SK-N-SH treated with all-trans-retinoic acid at 6 μM for 48 hours (cell line): ENCODE measurements at regions not wholly inside any gene's neighbourhood (a gene's known extent, or its start where the extent isn't known, plus 50 kb on each side); places are given as distances from the start of the nearest gene placed in this dataset.

Source experiments
- ATAC-seq: fragments of 200-7000 bp; cut with Tn5 transposase; 3 replicates; pipeline ENCODE4 v1.9.1; 2020; ENCODE audit warnings: mild to moderate bottlenecking, moderate library complexity
- ARNTL ChIP-seq: fragments of 450-650 bp; formaldehyde crosslinking; IDR thresholded peaks from 2 replicates; pipeline ENCODE4 v1.5.0; 2020; ENCODE audit warnings: low read depth, mild to moderate bottlenecking, moderate library complexity, borderline replicate concordance
- BACH2 ChIP-seq: fragments of 250-450 bp; sonication (Bioruptor Pico); IDR thresholded peaks from 2 replicates; pipeline ENCODE4 v1.9.0; 2021; ENCODE audit warnings: mild to moderate bottlenecking, borderline replicate concordance
- CREB5 ChIP-seq: fragments of 250-450 bp; sonication (Bioruptor Pico); IDR thresholded peaks from 2 replicates; pipeline ENCODE4 v1.5.1; 2020; ENCODE audit warnings: low read depth, mild to moderate bottlenecking, moderate library complexity
- CSDC2 ChIP-seq: fragments of 250-450 bp; sonication (Bioruptor Pico); IDR thresholded peaks from 2 replicates; pipeline ENCODE4 v1.5.0; 2020; ENCODE audit warnings: mild to moderate bottlenecking, moderate library complexity
- CSRNP3 ChIP-seq: fragments of 250-450 bp; sonication (Bioruptor Pico); IDR thresholded peaks from 2 replicates; pipeline ENCODE4 v1.5.1; 2021; ENCODE audit warnings: mild to moderate bottlenecking, moderate library complexity
- ESRRG ChIP-seq: fragments of 250-450 bp; sonication (Bioruptor Pico); IDR thresholded peaks from 2 replicates; pipeline ENCODE4 v1.6.1; 2021; ENCODE audit warnings: mild to moderate bottlenecking
- GLIS3 ChIP-seq: fragments of 250-450 bp; sonication (Bioruptor Pico); IDR thresholded peaks from 2 replicates; pipeline ENCODE4 v1.5.0; 2020; ENCODE audit warnings: mild to moderate bottlenecking, moderate library complexity
- ISL1 ChIP-seq: fragments of 250-450 bp; sonication (Bioruptor Pico); IDR thresholded peaks from 2 replicates; pipeline ENCODE4 v2.1.2; 2022; ENCODE audit warnings: mild to moderate bottlenecking, moderate library complexity
- OSR1 ChIP-seq: fragments of 250-450 bp; sonication (Bioruptor Pico); IDR thresholded peaks from 2 replicates; pipeline ENCODE4 v1.8.0; 2022; ENCODE audit warnings: moderate library complexity, mild to moderate bottlenecking, inconsistent platforms
- PPARA ChIP-seq: fragments of 250-450 bp; sonication (Bioruptor Pico); IDR thresholded peaks from 2 replicates; pipeline ENCODE4 v1.5.0; 2020; ENCODE audit warnings: mild to moderate bottlenecking, borderline replicate concordance
- RARB ChIP-seq: fragments of 250-450 bp; sonication (Bioruptor Pico); IDR thresholded peaks from 2 replicates; pipeline ENCODE4 v1.8.0; 2021; ENCODE audit warnings: mild to moderate bottlenecking, moderate library complexity
- SNAI2 ChIP-seq: fragments of 250-450 bp; sonication (Bioruptor Pico); IDR thresholded peaks from 2 replicates; pipeline ENCODE4 v1.5.0; 2020; ENCODE audit warnings: mild to moderate bottlenecking, moderate library complexity
- TCF4 ChIP-seq: fragments of 250-450 bp; sonication (Bioruptor Pico); IDR thresholded peaks from 2 replicates; pipeline ENCODE4 v1.8.0; 2021; ENCODE audit warnings: mild to moderate bottlenecking, moderate library complexity, borderline replicate concordance
- TOX ChIP-seq: fragments of 250-450 bp; sonication (Bioruptor Pico); IDR thresholded peaks from 2 replicates; pipeline ENCODE4 v1.8.0; 2021; ENCODE audit warnings: mild to moderate bottlenecking, moderate library complexity, borderline replicate concordance
- TSHZ2 ChIP-seq: fragments of 250-450 bp; sonication (Bioruptor Pico); IDR thresholded peaks from 2 replicates; pipeline ENCODE4 v1.5.0; 2020; ENCODE audit warnings: mild to moderate bottlenecking, moderate library complexity
- ZC3H10 ChIP-seq: fragments of 250-450 bp; sonication (Bioruptor Pico); IDR thresholded peaks from 2 replicates; pipeline ENCODE4 v1.5.1; 2021; ENCODE audit warnings: mild to moderate bottlenecking, moderate library complexity
- ZFP3 ChIP-seq: fragments of 250-450 bp; sonication (Bioruptor Pico); IDR thresholded peaks from 2 replicates; pipeline ENCODE4 v1.5.0; 2020; ENCODE audit warnings: mild to moderate bottlenecking, moderate library complexity
- ZFP30 ChIP-seq: fragments of 450-650 bp; formaldehyde crosslinking; IDR thresholded peaks from 2 replicates; pipeline ENCODE4 v1.5.0; 2022; ENCODE audit warnings: mild to moderate bottlenecking, moderate library complexity
- ZNF565 ChIP-seq: fragments of 450-650 bp; formaldehyde crosslinking; conservative IDR thresholded peaks from 2 replicates; pipeline ENCODE4 v1.5.0; 2020; ENCODE audit warnings: low read depth, mild to moderate bottlenecking, moderate library complexity
- ZNF70 ChIP-seq: fragments of 450-650 bp; formaldehyde crosslinking; IDR thresholded peaks from 2 replicates; pipeline ENCODE4 v1.5.0; 2020; ENCODE audit warnings: mild to moderate bottlenecking, moderate library complexity
- ZNF8 ChIP-seq: fragments of 450-650 bp; formaldehyde crosslinking; IDR thresholded peaks from 2 replicates; pipeline ENCODE4 v1.5.0; 2020; ENCODE audit warnings: mild to moderate bottlenecking, moderate library complexity
- TF ChIP-seq, protein P1 (sequence below): fragments of 250-450 bp; sonication (Bioruptor Pico); IDR thresholded peaks from 2 replicates; pipeline ENCODE4 v1.8.0; 2021; ENCODE audit warnings: low read depth, mild to moderate bottlenecking, moderate library complexity, borderline replicate concordance

- peak; percentile 49 for ATAC-seq
Observed at GRCh38 chr15:85312929-85313331, 67.5 kb upstream of the AKAP13 start.

GRCh38 chr15:85313339-85313738 lies 67.1 kb upstream of the AKAP13 start:
- ATAC-seq: no peak
- no peak for TF ChIP-seq CSRNP3
- TF ChIP-seq ZNF8 (CRISPR knock-in tag): no peak
- no peak for TF ChIP-seq ZFP30
- TF ChIP-seq SNAI2 (CRISPR knock-in tag): no peak
- TF ChIP-seq TOX (CRISPR knock-in tag): no peak
- no peak for TF ChIP-seq ZNF565 (CRISPR knock-in tag)
- no peak for TF ChIP-seq CREB5 (CRISPR knock-in tag)
- TF ChIP-seq OSR1 (CRISPR knock-in tag): no peak
- TF ChIP-seq TCF4 (CRISPR knock-in tag): no peak
- no peak for TF ChIP-seq ARNTL (CRISPR knock-in tag)
- TF ChIP-seq, protein P1, sequence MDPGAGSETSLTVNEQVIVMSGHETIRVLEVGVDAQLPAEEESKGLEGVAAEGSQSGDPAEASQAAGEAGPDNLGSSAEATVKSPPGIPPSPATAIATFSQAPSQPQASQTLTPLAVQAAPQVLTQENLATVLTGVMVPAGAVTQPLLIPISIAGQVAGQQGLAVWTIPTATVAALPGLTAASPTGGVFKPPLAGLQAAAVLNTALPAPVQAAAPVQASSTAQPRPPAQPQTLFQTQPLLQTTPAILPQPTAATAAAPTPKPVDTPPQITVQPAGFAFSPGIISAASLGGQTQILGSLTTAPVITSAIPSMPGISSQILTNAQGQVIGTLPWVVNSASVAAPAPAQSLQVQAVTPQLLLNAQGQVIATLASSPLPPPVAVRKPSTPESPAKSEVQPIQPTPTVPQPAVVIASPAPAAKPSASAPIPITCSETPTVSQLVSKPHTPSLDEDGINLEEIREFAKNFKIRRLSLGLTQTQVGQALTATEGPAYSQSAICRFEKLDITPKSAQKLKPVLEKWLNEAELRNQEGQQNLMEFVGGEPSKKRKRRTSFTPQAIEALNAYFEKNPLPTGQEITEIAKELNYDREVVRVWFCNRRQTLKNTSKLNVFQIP (CRISPR knock-in tag): no peak
- TF ChIP-seq ZFP3 (CRISPR knock-in tag): no peak
- TF ChIP-seq TSHZ2 (CRISPR knock-in tag): no peak
- TF ChIP-seq CSDC2 (CRISPR knock-in tag): no peak
- no peak for TF ChIP-seq ZNF70 (CRISPR knock-in tag)
- no peak for TF ChIP-seq GLIS3 (CRISPR knock-in tag)
- no peak for TF ChIP-seq ISL1
- no peak for TF ChIP-seq BACH2 (CRISPR knock-in tag)
- TF ChIP-seq ZC3H10: no peak
- TF ChIP-seq RARB (CRISPR knock-in tag): no peak

More at GRCh38 chr15:85312929-85313331, 67.5 kb upstream of the AKAP13 start:
- TF ChIP-seq BACH2 (CRISPR knock-in tag) (no peak), ZC3H10 (no peak), CREB5 (CRISPR knock-in tag) (no peak), PPARA (CRISPR knock-in tag) (no peak), RARB (CRISPR knock-in tag) (no peak), ISL1 (no peak), SNAI2 (CRISPR knock-in tag) (no peak), ESRRG (CRISPR knock-in tag) (no peak), ZNF565 (CRISPR knock-in tag) (no peak), ARNTL (CRISPR knock-in tag) (no peak)

GRCh38 chr15:85314146-85314545 lies 66.3 kb upstream of the AKAP13 start:
- TF ChIP-seq GLIS3 (CRISPR knock-in tag): no peak
- no peak for TF ChIP-seq BACH2 (CRISPR knock-in tag)
- TF ChIP-seq ZNF8 (CRISPR knock-in tag): no peak
- no peak for TF ChIP-seq ZFP30
- no peak for TF ChIP-seq ZFP3 (CRISPR knock-in tag)
- TF ChIP-seq RARB (CRISPR knock-in tag): no peak
- TF ChIP-seq CSRNP3: no peak
- no peak for TF ChIP-seq TCF4 (CRISPR knock-in tag)
- ATAC-seq: no peak
